OCI-LY1 (cell line): ENCODE measurements at regions not wholly inside any gene's neighbourhood (a gene's known extent, or its start where the extent isn't known, plus 50 kb on each side); places are given as distances from the start of the nearest gene placed in this dataset.

Experiments used
- EZH2 ChIP-seq: fragments of 200-600 bp; sonication (generic), shearing (Covaris generic); IDR thresholded peaks from 2 replicates; pipeline ENCODE4 v1.8.0; 2017; ENCODE audit warnings: borderline replicate concordance, mixed run types, mild to moderate bottlenecking, antibody characterized with exemption, low read length, moderate library complexity, mixed read lengths
- TF ChIP-seq, protein P1 (sequence below): fragments of 200-600 bp; sonication (generic), shearing (Covaris generic); IDR thresholded peaks from 2 replicates; pipeline ENCODE4 v1.5.1; 2017; ENCODE audit warnings: mild to moderate bottlenecking, antibody characterized with exemption, low read length, moderate library complexity, mixed read lengths

DNA sequence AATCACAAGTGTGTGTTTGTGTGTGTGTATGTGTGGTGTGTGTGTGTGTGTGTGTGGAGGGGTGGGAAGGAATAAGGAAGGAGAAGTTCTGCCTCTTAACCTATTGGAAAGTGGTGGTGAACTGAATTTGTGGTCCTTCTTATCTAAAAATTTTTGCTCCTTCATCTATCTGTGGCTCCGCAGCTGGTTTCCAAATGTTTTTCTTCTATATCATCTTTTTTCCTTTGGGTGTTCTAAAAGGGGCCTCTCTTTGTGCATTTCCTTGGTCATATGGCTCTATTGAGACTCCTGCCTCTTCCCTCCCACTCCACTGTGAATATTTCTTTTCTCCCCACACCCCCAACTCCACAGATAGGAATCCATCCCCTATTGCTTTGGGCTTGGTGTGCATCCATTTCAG is 254.9 kb upstream of the CWC22 start:
- no peak for TF ChIP-seq EZH2
- TF ChIP-seq, protein P1, sequence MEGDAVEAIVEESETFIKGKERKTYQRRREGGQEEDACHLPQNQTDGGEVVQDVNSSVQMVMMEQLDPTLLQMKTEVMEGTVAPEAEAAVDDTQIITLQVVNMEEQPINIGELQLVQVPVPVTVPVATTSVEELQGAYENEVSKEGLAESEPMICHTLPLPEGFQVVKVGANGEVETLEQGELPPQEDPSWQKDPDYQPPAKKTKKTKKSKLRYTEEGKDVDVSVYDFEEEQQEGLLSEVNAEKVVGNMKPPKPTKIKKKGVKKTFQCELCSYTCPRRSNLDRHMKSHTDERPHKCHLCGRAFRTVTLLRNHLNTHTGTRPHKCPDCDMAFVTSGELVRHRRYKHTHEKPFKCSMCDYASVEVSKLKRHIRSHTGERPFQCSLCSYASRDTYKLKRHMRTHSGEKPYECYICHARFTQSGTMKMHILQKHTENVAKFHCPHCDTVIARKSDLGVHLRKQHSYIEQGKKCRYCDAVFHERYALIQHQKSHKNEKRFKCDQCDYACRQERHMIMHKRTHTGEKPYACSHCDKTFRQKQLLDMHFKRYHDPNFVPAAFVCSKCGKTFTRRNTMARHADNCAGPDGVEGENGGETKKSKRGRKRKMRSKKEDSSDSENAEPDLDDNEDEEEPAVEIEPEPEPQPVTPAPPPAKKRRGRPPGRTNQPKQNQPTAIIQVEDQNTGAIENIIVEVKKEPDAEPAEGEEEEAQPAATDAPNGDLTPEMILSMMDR = no peak
